ENCODE measurements at regions not wholly inside any gene's neighbourhood (a gene's known extent, or its start where the extent isn't known, plus 50 kb on each side); places are given as distances from the start of the nearest gene placed in this dataset.

- TF ChIP-seq YY1 (IDR thresholded peaks at IDR 0.05; ENCODE audit: insufficient read depth, insufficient read length) (no peak), ZNF274 (IDR thresholded peaks at IDR 0.05; ENCODE audit: low read depth, low read length) (no peak), SUZ12 (IDR thresholded peaks at IDR 0.05; ENCODE audit: extremely low read depth, insufficient read depth, insufficient read length) (no peak)
Observed at GRCh38 chr17:34837876-34838478, 123.3 kb downstream of the CCT6B start.
